ENCODE measurements at regions not wholly inside any gene's neighbourhood (a gene's known extent, or its start where the extent isn't known, plus 50 kb on each side); places are given as distances from the start of the nearest gene placed in this dataset.

DNA sequence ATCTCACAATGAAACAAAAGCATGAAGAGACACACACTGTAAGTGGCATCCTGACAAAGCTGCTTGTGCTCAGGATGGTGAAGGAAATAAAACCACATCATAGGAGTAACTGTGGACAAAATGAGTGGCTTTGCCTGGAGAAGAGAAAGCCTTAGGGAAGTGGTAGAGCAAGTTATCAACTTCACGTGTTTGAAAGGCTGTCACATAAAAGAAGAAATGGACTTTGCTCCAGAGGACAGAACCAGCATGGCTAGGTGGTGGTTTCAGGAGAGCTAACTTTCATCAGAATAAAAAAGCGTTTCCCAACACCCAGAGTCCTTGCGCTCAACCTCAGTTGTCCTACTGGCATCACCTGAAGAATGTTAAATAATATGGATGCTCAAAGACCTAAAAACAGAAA is 139.9 kb downstream of the SETD4 start:
- H3K27me3 ChIP-seq (replicated peaks in 1 of 2; ENCODE audit: control insufficient read depth in 2 of 2, extremely low read depth in 1 of 2, insufficient read depth in 2 of 2, low read length in 1 of 2) = peaks cover 0 to 12% of the 10 kb centered on the region in 2 experiments
- H3K9me3 ChIP-seq = no peaks in the 10 kb centered on the region
- H3K27ac Mint-ChIP-seq = no peak overlapping the region
- ChIA-PET POLR2A (no interaction called here), CTCF (no interaction called here)
- H3K36me3 ChIP-seq (ENCODE audit: control insufficient read depth in 2 of 2, extremely low read depth in 1 of 2, insufficient read depth in 1 of 2, low read length in 1 of 2) = no peaks in the 10 kb centered on the region
- ATAC-seq (replicated peaks in 1 of 4) = no peak
- no peaks in the 10 kb centered on the region for H3K36me3 Mint-ChIP-seq
- no peak overlapping the region for H3K4me3 Mint-ChIP-seq
- WGBS (ENCODE audit: insufficient coverage) = no CpG with 5 or more reads among the region's 3 CpGs
- peaks cover 4 to 12% (median 11%) of the 10 kb centered on the region in 3 donors for H3K9me3 Mint-ChIP-seq
- H3K27me3 Mint-ChIP-seq = peaks cover 13 to 37% of the 10 kb centered on the region in 2 donors
- H3K27ac ChIP-seq (ENCODE audit: low read length) = no peak overlapping the region
- H3K4me1 ChIP-seq (ENCODE audit: control insufficient read depth in 1 of 2, extremely low read depth in 1 of 2, insufficient read depth in 2 of 2, low read length in 2 of 2) = no peaks in the 10 kb centered on the region
- H3K4me1 Mint-ChIP-seq = no peaks in the 10 kb centered on the region
- no peak for DNase-seq
- H3K4me3 ChIP-seq (ENCODE audit: control insufficient read depth in 1 of 2, extremely low read depth in 1 of 2, low read length in 1 of 2) = no peak overlapping the region

DNA sequence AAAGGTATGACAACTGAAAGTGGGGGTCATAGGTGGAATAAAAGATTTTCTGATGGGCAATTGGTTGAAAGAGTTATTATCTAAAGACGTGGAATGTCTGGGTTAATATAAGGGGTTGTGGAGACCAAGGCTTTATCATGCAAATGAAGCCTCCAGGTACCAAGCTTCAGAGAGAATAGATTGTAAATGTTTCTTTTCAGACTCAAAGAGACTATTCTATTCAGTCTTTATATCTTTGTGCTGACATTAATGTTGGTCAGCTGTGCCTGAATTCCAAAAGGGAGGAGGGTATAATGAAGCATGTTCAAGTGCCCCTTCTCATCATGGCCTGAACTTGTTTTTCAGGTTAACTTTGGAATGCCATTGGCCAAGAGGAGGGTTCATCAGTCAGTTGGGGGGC is 145.3 kb downstream of the SETD4 start:
- ATAC-seq (replicated peaks in 1 of 4) (no peak), DNase-seq (no peak)
- ChIA-PET POLR2A (no interaction called here), CTCF (no interaction called here)
- Mint-ChIP-seq H3K36me3 (no peaks in the 10 kb centered on the region), H3K27me3 (peaks cover 20 to 30% of the 10 kb centered on the region in 2 donors), H3K4me3 (no peak overlapping the region), H3K4me1 (no peaks in the 10 kb centered on the region), H3K9me3 (peaks cover 4 to 17% (median 12%) of the 10 kb centered on the region in 3 donors), H3K27ac (no peak overlapping the region)
- H3K27ac ChIP-seq (ENCODE audit: low read length) = no peak overlapping the region
- no peaks in the 10 kb centered on the region for H3K36me3 ChIP-seq (ENCODE audit: control insufficient read depth in 2 of 2, extremely low read depth in 1 of 2, insufficient read depth in 1 of 2, low read length in 1 of 2)
- H3K4me3 ChIP-seq (ENCODE audit: control insufficient read depth in 1 of 2, extremely low read depth in 1 of 2, low read length in 1 of 2) = no peak overlapping the region
- WGBS (ENCODE audit: insufficient coverage) = 67% methylated on average over 1 of the region's 1 CpG
- H3K9me3 ChIP-seq = no peaks in the 10 kb centered on the region
- no peaks in the 10 kb centered on the region for H3K4me1 ChIP-seq (ENCODE audit: control insufficient read depth in 1 of 2, extremely low read depth in 1 of 2, insufficient read depth in 2 of 2, low read length in 2 of 2)
- H3K27me3 ChIP-seq (replicated peaks in 1 of 2; ENCODE audit: control insufficient read depth in 2 of 2, extremely low read depth in 1 of 2, insufficient read depth in 2 of 2, low read length in 1 of 2) = peaks cover 0 to 7% of the 10 kb centered on the region in 2 experiments

DNA sequence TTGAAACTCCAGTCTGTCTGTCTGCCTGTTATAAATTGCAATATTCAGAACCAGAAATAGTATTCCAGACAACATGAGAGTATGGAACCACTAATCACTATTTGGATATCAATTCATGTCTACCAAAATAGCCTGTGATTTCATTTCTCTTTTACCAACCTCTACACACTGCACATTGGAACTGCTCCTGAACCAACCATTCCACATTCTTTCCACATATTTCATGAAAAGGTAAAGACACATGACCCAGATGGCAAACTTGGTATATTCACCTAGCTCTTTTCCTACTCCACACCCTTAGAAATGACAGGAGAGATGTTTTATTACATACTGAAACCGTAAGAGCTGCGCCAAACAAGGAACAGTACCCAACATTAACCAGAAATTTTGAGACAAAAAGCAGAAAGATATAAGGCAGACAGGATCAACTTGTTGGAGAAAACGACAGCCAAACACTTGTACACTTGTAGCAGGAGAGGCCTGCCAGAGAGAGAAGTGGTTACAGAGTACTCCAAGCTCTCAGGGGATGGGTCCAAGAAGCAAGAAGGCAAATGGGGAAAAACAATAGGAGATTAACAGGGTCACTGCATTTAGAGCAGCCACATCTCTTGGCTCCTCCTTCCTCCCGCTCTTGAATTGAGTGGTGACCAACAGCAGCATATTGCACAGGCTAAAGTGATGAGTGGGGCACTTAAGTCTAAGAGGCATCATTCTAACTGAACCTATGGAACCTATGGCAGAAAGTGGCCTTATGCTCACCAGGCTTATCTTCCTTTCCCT is 148.7 kb downstream of the SETD4 start:
- 78% methylated on average over 3 of the region's 4 CpGs for WGBS (ENCODE audit: insufficient coverage)
- Mint-ChIP-seq H3K27ac (no peak overlapping the region), H3K4me3 (no peak overlapping the region), H3K9me3 (peaks cover 0 to 14% (median 0%) of the 10 kb centered on the region in 3 donors), H3K36me3 (no peaks in the 10 kb centered on the region), H3K4me1 (no peaks in the 10 kb centered on the region), H3K27me3 (peaks cover 20 to 21% of the 10 kb centered on the region in 2 donors)
- H3K27ac ChIP-seq (ENCODE audit: low read length) = no peak overlapping the region
- no peak overlapping the region for H3K4me3 ChIP-seq (ENCODE audit: control insufficient read depth in 1 of 2, extremely low read depth in 1 of 2, low read length in 1 of 2)
- no peaks in the 10 kb centered on the region for H3K9me3 ChIP-seq
- POLR2A ChIA-PET = no interaction called here
- DNase-seq = no peak
- peaks cover 0 to 3% of the 10 kb centered on the region in 2 experiments for H3K27me3 ChIP-seq (replicated peaks in 1 of 2; ENCODE audit: control insufficient read depth in 2 of 2, extremely low read depth in 1 of 2, insufficient read depth in 2 of 2, low read length in 1 of 2)
- H3K4me1 ChIP-seq (ENCODE audit: control insufficient read depth in 1 of 2, extremely low read depth in 1 of 2, insufficient read depth in 2 of 2, low read length in 2 of 2) = no peaks in the 10 kb centered on the region
- CTCF ChIA-PET = interaction anchor here in 1 of 2 donors (0.6 kb wide), 1 partner anchor 85 kb away, joined by 4 read pairs; no protein-coding TSS in a partner anchor
- no peaks in the 10 kb centered on the region for H3K36me3 ChIP-seq (ENCODE audit: control insufficient read depth in 2 of 2, extremely low read depth in 1 of 2, insufficient read depth in 1 of 2, low read length in 1 of 2)
- ATAC-seq (replicated peaks in 1 of 4) = no peak

DNA sequence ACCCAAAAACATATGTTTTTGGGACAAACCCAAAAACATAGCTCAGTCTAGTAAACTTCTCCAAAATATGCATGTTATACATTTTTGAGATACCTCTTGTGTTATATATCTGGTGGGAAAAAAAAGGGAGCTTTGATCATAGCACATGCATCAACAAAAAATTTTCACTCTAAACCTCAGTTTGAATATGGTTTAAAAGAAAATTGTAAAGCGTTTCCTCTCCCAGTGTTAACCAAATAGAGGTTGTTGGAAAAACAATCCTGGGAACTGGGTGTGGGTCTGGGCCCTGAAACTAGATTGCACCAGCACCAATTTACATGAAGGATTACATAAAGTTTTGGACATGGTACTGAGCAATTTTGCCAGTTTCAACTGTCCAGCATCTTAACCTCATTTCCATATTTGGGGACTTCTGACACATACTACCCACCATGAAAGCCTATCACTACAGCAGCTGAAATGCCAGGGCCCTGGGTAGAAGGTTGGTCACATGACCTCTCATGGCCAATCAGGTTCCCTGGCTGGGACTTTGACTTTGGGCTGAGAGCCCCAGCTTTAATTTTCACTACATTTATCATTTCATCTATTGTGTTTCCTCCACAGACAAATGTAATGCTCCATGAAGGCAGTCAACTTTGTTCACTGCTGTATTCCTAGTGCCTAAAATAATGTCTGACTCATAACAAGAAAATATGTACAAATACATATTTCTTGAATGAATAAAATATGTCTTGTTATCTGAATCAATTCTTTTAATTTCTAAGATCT is 150.7 kb downstream of the SETD4 start:
- Histone ChIP-seq H3K9me3 (no peaks in the 10 kb centered on the region), H3K27me3 (replicated peaks in 1 of 2; ENCODE audit: control insufficient read depth in 2 of 2, extremely low read depth in 1 of 2, insufficient read depth in 2 of 2, low read length in 1 of 2) (peaks cover 0 to 8% of the 10 kb centered on the region in 2 experiments), H3K36me3 (ENCODE audit: control insufficient read depth in 2 of 2, extremely low read depth in 1 of 2, insufficient read depth in 1 of 2, low read length in 1 of 2) (no peaks in the 10 kb centered on the region), H3K4me3 (ENCODE audit: control insufficient read depth in 1 of 2, extremely low read depth in 1 of 2, low read length in 1 of 2) (no peak overlapping the region), H3K27ac (ENCODE audit: low read length) (no peak overlapping the region), H3K4me1 (ENCODE audit: control insufficient read depth in 1 of 2, extremely low read depth in 1 of 2, insufficient read depth in 2 of 2, low read length in 2 of 2) (no peaks in the 10 kb centered on the region)
- H3K27me3 Mint-ChIP-seq = peaks cover 22 to 23% of the 10 kb centered on the region in 2 donors
- no peak overlapping the region for H3K27ac Mint-ChIP-seq
- H3K36me3 Mint-ChIP-seq = no peaks in the 10 kb centered on the region
- H3K9me3 Mint-ChIP-seq = no peaks in the 10 kb centered on the region
- whole genome bisulfite sequencing (ENCODE audit: insufficient coverage) = no CpG with 5 or more reads among the region's 1 CpG
- H3K4me1 Mint-ChIP-seq = no peaks in the 10 kb centered on the region
- DNase-seq = no peak
- no peak overlapping the region for H3K4me3 Mint-ChIP-seq
- no peak for ATAC-seq (replicated peaks in 1 of 4)
- ChIA-PET CTCF (interaction anchor here in 1 of 2 donors (0.6 kb wide), 1 partner anchor 473 kb away, joined by 6 read pairs; no protein-coding TSS in a partner anchor), POLR2A (interaction anchor here in 1 of 2 donors (0.6 kb wide), 1 partner anchor 219 kb away, joined by 10 read pairs; no protein-coding TSS in a partner anchor)

DNA sequence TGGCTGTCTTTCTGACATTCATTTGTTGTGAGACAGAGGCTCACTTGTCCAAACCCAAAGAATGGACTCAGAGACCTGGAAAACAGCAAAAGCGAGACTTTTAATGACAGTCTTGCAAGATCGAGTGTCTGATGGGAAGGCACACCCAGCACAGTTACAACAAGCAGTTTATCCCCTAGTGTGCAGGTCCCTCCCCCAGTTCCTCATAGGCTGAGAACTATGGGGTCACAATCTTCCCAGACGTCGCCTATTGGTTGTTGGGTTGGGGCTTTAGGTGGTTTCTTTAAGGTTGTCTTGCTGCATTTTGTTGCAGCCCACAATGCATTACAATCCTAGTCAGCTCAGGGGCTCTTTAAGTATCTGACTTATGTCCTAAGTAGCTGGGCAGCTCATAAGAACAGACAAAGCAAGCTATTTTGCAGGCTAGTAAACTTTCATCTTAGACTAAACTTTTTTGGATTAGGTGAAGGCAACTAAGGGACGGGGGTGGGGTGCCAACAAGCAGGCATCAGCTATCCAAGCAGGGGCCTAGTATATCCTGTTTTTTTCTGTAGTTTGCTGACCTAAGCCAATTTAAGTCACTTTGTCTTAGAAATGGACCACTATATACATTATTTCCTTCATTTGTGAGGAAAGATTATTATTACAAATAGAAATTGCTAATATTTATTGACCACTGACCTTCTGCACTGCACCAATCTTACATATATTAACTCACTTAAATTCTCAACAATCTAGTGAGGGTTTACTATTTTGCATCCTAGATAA is 151.8 kb downstream of the SETD4 start:
- H3K4me1 Mint-ChIP-seq = no peaks in the 10 kb centered on the region

DNA sequence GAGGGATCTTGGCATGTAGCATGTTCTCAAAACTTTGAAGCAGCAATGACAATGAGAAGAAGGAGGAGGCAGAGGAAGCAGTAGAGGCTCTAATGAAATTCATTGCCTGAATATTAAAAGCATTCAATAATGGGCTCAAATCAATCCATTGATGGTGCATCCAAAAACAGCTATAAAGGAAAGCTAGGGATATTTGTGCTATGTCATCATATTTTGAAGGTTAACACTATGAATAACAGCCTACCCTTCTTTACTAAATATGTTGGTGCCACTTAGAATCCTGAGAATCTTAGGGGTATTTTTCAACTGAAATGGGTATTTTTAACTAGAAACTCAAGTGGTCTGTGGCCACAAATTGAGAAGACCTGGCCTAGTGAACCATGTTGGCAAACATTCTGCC is 153.7 kb downstream of the SETD4 start:
- no peak for ATAC-seq (replicated peaks in 1 of 4)
- Mint-ChIP-seq H3K4me3 (no peak overlapping the region), H3K27ac (no peak overlapping the region), H3K4me1 (no peaks in the 10 kb centered on the region), H3K36me3 (no peaks in the 10 kb centered on the region), H3K9me3 (no peaks in the 10 kb centered on the region), H3K27me3 (peaks cover 12 to 38% of the 10 kb centered on the region in 2 donors)
- ChIA-PET POLR2A (no interaction called here), CTCF (no interaction called here)
- Histone ChIP-seq H3K9me3 (no peaks in the 10 kb centered on the region), H3K4me1 (ENCODE audit: control insufficient read depth in 1 of 2, extremely low read depth in 1 of 2, insufficient read depth in 2 of 2, low read length in 2 of 2) (no peaks in the 10 kb centered on the region), H3K27ac (ENCODE audit: low read length) (no peak overlapping the region), H3K27me3 (replicated peaks in 1 of 2; ENCODE audit: control insufficient read depth in 2 of 2, extremely low read depth in 1 of 2, insufficient read depth in 2 of 2, low read length in 1 of 2) (peaks cover 0 to 4% of the 10 kb centered on the region in 2 experiments), H3K36me3 (ENCODE audit: control insufficient read depth in 2 of 2, extremely low read depth in 1 of 2, insufficient read depth in 1 of 2, low read length in 1 of 2) (no peaks in the 10 kb centered on the region), H3K4me3 (ENCODE audit: control insufficient read depth in 1 of 2, extremely low read depth in 1 of 2, low read length in 1 of 2) (no peak overlapping the region)
- no peak for DNase-seq

More for the DNA sequence above, 151.8 kb downstream of the SETD4 start:
- POLR2A ChIA-PET = no interaction called here
- peaks cover 23 to 32% of the 10 kb centered on the region in 2 donors for H3K27me3 Mint-ChIP-seq
- H3K27ac Mint-ChIP-seq = no peak overlapping the region
- Histone ChIP-seq H3K27me3 (replicated peaks in 1 of 2; ENCODE audit: control insufficient read depth in 2 of 2, extremely low read depth in 1 of 2, insufficient read depth in 2 of 2, low read length in 1 of 2) (peaks cover 0 to 8% of the 10 kb centered on the region in 2 experiments), H3K27ac (ENCODE audit: low read length) (no peak overlapping the region), H3K4me1 (ENCODE audit: control insufficient read depth in 1 of 2, extremely low read depth in 1 of 2, insufficient read depth in 2 of 2, low read length in 2 of 2) (no peaks in the 10 kb centered on the region), H3K36me3 (ENCODE audit: control insufficient read depth in 2 of 2, extremely low read depth in 1 of 2, insufficient read depth in 1 of 2, low read length in 1 of 2) (no peaks in the 10 kb centered on the region), H3K9me3 (no peaks in the 10 kb centered on the region), H3K4me3 (ENCODE audit: control insufficient read depth in 1 of 2, extremely low read depth in 1 of 2, low read length in 1 of 2) (no peak overlapping the region)
- CTCF ChIA-PET = no interaction called here
- no peaks in the 10 kb centered on the region for H3K36me3 Mint-ChIP-seq
- no peak overlapping the region for H3K4me3 Mint-ChIP-seq
- DNase-seq (no peak), ATAC-seq (replicated peaks in 1 of 4) (no peak)
- WGBS (ENCODE audit: insufficient coverage) = 100% methylated on average over 2 of the region's 5 CpGs
- H3K9me3 Mint-ChIP-seq = no peaks in the 10 kb centered on the region
